ENCODE measurements at regions not wholly inside any gene's neighbourhood (a gene's known extent, or its start where the extent isn't known, plus 50 kb on each side); places are given as distances from the start of the nearest gene placed in this dataset.
"Not testable (repeated sequence)": the region's sequence is repeated elsewhere in the genome, so short reads cannot be mapped to it uniquely, and the experiment has no call there.

DNA sequence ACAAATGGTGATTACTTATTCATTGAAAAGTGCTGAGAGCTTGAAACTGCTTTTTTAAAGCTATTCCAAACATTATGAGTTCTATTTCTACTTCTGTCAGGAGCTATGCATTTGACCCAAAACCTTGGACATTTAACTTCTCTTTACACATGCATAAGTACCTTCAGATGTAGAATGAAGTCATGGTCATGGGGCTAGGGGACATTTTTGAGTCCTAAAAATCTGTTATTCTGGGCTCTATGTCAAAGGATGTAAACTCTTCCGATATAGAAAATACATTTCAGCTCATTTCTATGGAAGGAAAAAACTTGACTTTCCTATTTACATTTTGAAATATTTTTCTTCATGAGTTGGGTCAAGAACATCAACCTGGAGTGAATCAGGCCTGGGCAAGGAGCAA is 179.5 kb upstream of the CXCL12 start:
- no peak for DNase-seq (ENCODE audit: low read depth in 1 of 2, low spot score in 1 of 2)

DNA sequence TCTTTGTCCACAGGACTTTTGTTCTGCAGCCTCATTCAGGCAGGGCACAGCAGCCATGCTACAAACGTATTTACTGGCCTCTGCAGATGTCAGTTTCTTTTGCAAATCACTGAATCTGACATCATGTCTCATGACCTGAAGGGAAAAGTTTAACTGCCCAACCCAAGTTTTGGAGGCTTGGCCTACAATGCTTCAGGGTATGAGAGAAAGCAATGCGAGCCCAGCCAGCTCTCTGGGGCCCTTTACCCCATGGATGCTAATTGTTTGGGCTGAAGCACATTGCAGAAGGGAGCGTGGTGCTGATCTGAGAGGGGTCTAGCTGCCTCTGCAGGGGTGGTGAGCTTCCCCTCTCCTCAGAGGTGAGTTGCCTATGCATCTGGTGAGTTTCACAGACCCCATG is 179.9 kb upstream of the CXCL12 start:
- DNase-seq (ENCODE audit: low read depth in 1 of 2, low spot score in 1 of 2), result no peak

DNA sequence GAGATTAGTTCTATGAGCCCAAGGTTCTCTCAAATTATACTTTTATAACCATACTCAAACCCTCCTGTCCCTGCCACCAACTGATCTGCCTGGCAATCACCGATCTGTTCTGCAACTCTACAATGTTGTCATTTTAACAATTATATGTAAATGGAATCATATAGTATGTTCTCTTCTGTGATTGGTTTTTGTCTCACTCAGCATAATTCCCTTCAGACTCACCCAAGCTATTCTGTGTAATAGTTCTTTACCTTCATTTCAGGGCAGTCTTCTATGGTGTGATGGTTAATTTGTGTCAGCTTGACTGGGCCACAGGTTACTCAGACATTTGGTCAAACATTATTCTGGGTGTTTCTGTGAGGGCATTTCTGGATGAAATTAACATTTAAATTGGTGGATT is 181.9 kb upstream of the CXCL12 start:
- no peak for DNase-seq (ENCODE audit: low read depth in 1 of 2, low spot score in 1 of 2)

DNA sequence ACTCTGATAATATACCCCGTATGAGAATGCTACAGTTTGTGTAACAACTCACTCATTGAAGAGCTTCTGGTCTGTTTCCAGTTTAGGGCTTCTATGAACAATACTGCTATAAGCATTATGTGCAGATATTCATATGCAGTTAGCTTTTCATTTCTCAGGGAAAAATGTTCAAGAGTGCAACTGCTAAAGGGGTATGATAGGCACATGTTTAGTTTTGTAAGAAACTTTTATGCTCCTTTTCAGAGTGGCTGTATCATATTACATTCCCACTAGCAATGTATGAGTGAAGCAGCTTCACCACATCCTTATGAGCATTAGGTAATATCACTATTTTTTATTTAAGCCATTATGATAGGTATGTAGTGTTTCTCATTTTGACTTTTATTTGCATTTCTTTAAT is 182.6 kb upstream of the CXCL12 start:
- DNase-seq (ENCODE audit: low read depth in 1 of 2, low spot score in 1 of 2), result no peak

DNA sequence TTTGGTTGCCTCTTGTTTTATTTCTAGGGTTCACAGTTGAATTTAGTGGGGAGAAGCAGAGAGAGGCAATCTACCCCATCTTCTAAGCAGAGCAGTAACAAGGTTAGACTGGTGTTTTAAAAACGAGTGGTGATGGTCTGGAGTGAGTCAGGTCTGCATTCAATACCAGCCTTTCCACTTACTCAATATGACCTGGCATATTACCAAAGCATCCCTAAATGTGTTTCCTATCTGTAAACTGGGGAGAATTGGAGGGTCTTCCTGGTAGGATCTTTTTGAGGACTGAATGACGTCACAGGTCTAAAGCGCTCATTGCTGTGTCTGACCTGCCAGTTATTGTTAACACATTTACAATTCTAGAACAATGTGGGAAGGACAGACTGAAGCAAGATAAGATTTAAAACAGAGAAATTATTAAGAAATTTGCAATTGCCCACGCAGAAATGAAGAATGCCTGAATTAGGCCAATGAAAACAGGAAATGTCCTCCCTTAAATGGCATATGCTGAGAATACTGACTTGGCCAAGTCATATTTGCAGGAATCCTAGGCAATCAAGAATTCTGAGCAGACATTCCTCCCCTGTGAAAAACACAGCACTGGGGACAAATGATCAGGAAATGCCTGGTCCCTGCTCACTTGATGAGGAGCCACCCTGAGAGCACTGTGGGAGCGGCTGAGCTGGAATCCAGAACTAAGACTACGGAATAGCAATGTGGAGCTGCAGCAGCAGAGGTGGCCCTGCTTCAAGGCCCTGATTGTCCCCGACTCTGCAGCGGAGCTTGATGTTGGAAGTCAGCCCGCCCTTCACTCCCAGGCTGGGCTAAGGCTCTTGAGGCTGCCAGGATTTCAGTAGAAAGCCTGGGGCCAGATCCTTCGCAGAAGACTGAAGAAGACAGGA is 184.5 kb upstream of the CXCL12 start:
- no peak for DNase-seq (ENCODE audit: low read depth in 1 of 2, low spot score in 1 of 2)

DNA sequence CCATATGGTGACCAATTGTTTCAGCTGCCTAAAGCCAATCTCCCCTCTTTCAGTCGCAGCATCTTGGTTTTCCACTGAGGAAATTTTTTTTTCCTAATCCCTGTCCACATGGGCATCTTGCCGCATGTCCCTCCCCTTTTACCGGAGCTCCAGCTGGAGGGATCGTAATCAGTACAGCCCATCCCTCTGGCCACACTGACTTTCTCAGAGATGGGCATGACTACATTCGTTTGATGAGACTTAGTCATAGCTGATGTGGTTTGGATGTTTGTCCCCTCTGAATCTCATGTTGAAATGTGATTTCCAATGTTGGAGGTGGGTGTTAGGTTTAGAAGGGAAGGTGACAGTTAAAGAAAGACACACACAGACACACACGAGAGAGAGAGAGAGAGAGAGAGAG is 186.8 kb upstream of the CXCL12 start:
- DNase-seq (ENCODE audit: low read depth in 1 of 2, low spot score in 1 of 2), result no peak

DNA sequence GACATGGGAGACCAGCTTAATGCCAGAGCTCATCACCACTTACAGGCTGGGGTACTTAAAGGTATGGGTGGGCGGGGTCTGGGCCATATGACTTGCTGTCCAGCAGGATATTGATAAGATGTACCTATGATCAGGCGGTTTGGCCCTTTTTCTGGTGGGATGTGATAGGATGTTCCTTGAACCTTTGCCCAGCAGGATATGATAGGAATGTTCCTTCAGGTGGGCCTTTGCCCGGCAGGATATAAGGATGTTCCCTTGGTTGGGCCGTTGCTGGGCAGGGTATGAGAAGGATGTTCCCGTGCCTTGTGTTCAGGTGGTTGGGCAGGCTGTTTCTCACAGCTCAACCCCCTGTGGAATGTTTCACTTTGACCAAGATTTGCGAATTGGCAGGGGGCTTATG is 187.2 kb upstream of the CXCL12 start:
- DNase-seq (ENCODE audit: low read depth in 1 of 2, low spot score in 1 of 2), result no peak

DNA sequence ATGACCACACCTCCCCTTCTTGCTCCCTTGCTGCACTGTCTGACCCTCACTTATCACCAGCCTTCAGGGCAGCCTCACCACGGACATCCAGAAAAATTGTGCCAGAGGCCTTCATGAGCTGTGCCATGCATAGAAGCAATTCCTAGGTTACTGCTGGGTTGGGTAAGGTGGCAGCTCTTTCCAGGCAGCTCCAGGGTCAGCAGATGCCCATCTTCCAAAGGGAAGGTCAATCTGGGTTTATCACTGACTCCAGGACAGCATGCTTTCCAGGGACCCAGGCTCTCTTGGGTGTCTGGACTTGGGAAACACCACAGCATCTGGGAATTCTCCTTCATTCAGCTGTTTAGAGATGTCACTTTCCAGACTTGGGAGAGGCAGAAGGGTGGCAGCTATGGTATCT is 188.9 kb upstream of the CXCL12 start:
- DNase-seq (ENCODE audit: low read depth in 1 of 2, low spot score in 1 of 2), result no peak

DNA sequence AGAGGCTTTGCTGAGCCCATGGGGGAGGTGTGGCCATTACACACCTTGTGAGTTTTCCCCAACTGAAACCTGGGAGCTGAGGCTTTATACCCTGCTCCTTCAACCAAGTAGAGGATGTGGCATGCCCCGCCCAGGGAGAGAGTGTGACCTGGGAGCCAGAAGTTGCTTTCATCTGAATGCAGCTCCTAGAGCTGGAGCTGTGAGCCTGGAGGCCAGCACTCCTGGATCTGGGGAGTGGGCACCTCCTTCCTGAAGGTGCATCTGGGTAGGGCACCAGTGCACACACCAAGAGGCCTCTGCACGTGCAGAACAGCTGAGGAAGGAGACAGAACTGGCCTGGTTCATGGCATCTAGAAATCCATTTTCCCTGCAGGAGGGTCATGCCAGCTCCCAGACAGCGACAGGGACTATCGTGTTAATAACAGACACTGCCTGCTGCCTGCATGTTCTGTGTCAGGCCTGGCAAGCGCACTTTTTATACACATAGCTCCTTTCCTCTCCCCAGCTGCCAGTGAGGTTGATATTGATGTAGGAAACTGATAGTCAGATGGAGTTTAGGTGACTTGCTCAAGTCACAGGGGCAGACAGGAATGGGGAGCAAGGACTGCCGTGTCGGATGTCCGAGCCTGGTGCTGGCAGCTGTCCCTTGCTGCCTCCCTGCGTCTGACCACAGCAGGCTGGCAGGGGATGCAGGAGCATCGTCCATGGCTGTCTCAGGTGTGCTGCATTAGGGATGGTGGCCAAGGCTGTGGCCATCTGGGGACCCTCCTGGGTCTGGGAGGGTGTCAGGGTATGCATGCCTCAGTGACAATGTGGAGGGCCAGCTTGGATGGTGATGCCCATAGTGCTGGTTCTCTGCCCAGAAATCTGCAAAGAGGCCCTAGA is 189.9 kb upstream of the CXCL12 start:
- DNase-seq (ENCODE audit: low read depth in 1 of 2, low spot score in 1 of 2), result no peak

DNA sequence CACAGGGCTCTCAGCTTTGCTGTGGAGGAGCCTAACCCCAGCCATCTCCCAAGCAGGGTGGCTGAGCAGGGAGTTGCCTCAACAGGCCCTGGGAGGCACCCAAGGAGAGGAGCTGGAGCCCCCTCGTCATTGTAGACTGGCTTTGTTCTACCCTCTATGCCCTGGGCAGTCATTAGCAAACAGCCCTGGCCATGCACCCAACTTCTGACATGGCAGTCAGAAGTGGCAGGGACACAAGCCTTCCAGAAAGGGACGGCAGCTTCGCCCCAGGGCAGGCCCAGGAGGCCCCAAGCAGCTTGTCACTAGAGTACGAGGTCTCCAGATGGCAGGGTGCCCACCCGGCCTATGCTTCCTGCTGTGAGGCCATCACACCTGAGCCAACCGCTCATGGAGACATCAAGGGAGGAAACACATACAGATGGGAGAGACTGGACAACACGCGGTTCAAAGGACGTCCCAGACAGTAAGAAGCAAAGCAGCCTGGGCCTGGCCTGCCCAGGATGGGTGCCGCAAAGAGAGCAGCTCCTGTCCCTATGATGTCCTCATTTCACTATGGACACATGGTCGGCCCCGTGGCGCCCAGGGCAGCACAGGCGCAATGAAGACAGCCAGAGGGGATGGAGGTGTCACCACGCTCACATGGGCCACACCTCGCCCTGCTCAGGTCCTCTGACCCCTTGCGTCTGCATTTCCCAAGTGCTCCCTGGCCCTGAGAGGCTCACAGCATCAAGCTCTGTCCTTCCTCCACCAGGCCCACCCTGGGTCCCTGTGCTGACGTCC is 190.9 kb upstream of the CXCL12 start:
- DNase-seq (ENCODE audit: low read depth in 1 of 2, low spot score in 1 of 2), result no peak

DNA sequence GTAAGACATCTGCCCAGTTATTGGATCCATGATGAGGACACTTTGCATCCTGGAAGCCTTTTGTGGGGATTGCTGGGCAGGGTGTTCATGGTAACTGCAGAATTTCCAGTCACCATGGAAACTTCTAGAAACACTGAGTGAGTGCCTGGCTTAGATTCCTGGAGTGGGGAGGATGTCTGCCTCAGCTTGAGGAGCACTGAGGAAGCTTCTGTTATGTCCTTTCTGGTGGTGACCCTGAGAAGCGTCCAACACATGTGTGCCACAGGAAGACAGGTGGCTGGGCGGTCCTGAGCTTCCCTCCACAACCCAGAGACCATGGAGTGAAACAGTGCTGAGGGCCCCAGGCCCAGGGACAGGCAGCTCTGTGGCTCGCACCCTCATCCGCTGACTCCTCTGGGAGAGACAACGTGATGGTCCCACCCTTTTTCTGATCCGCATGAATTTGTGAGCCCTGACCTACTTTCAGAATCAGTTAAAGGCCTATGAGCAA is 191.8 kb upstream of the CXCL12 start:
- no peak for DNase-seq (ENCODE audit: low read depth in 1 of 2, low spot score in 1 of 2)

DNA sequence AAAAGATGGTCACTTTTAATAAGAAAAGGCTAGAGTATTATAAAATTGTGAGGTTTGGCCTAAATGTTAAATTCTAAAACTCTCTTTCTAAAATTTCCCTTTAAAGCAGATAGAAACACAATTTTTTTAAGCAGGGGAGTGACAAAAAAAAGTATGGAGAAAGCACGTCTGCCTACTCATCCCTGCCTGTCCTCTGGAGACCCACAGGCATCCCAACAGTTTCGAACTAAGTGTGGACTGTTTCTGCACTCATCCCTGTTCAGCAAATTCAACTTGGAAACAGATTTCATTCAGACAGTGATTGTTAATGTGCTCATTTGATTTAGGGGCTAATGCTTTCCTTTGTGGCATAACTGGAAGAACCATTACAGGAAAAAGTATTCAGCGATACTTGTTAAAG is 192.6 kb upstream of the CXCL12 start:
- no peak for DNase-seq (ENCODE audit: low read depth in 1 of 2, low spot score in 1 of 2)

DNA sequence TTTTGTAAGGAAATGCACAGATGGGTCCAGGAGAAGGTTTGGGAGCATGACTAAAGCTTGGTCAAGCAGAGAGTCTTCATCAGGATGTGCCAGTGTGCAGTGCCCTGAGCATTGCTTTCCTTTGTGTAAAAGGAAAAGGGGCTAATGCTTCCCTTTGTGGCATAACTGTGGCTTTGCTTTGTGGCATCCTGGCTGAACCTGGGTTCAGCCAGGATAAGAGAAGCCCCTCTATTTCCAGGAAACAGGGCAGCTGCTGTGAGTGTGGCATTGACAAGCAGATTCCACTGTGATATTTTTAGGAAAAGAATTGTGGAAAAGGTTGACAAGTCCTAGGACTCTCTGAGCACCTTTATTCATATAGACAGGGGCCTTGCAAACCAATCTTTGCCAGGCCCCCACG is 193.4 kb upstream of the CXCL12 start:
- no peak for DNase-seq (ENCODE audit: low read depth in 1 of 2, low spot score in 1 of 2)

DNA sequence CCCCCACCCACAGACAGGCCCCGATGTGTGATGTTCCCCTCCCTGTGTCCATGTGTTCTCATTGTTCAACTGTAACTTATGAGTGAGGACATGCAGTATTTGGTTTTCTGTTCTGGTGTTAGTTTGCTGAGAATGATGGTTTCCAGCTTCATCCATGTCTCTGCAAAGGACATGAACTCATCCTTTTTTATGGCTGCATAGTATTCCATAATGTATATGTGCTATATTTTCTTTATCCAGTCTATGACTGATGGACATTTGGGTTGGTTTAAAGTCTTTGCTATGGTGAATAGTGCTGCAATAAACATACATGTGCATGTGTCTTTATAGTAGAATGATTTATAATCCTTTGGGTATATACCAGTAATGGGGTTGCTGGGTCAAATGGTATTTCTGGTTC is 194.1 kb upstream of the CXCL12 start:
- not testable (repeated sequence) for DNase-seq (ENCODE audit: low read depth in 1 of 2, low spot score in 1 of 2)

DNA sequence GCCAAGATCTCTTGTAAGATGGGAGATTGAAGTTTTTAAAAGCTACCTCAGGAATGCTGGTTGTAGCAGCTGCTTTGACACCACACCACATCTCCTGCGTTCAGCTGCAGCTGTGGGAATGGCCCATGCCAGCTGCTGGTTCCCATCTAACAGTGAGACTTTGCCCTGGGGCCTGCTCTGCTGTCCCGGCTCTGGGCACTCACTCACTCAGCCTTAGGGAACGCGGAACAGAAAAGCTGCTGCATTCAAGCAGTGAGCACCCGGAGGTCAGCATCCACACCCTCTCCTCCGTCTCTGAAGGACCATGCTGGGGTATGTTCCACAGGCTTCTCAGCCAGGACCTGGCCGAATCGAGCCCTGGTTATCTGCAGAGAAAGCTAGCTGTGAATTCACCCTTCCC is 197.1 kb upstream of the CXCL12 start:
- DNase-seq (ENCODE audit: low read depth in 1 of 2, low spot score in 1 of 2), result no peak

DNA sequence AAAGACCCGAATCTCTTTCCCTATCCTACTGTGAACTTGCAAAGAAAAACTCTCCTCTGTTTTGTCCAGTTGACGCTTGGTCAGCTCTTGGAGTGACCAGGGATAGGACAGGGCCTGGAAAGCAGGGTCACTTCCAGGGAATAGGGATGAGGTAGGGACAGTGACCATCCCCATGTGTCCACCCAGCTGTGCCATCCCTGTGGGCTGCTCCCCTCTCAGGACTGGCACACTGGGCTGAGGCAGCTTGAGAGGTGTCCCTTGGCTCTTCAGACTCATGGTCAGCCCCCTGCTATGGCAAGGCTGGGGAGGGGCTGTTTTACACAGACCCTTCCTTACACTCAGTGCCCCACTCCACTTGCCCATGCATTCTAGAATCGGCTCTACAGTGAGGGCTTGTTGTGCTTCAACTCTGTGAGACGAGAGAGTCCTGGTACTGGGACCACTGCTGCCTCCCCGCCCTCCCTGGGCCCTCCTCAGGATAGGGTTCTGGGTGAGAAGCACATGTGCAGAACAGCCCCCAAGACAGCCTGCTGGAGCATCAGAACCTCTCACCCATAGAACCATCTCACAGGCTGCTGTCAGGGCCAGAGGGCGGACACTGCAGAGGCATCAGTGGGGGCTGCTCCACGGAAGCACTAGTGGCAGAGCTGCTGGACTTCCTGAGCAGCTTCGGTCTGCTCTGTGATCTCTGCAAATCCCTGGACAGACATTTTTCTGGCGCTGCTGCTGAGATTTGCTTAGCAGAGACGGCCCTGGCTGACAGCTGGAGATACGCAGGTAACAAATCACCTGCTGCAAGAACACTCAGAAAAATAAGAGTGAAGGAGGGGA is 202.8 kb upstream of the CXCL12 start:
- DNase-seq (ENCODE audit: low read depth in 1 of 2, low spot score in 1 of 2), result no peak

DNA sequence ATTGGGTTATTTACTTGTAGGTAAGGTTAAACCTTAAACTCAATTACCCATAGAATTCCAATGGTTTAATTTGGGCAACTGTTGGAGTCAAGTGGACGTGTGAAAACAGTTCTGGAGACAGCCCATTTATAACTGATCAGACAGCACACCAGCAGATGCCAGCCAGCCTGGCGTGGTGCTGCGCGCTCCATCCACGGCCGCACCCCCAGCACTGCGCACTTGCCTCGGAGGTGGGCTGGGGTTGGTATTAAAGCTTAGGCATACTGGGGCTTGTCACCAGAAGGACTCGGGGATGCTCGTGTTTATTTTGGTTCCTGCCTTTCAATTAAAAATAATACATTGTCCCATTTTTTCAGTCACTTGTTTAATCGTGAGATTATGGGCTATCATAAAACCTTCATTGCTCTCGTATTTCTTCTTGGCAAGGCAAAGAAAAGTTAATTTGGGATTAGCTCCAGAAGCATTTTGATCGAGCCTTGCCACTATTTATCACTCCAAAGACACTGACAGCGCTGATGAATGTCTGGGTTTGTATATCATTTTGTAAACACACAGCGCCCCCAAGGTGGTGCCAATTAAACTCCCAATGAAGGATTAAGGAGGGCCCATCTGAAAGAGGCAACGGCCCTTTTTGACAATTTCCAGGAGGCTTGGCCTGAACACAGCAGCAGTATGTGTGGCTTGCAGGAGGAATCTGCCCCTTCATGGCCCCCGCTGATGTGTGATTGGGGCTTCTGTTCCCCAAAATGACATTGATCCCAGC is 204.5 kb upstream of the CXCL12 start:
- DNase-seq (ENCODE audit: low read depth in 1 of 2, low spot score in 1 of 2), result no peak

DNA sequence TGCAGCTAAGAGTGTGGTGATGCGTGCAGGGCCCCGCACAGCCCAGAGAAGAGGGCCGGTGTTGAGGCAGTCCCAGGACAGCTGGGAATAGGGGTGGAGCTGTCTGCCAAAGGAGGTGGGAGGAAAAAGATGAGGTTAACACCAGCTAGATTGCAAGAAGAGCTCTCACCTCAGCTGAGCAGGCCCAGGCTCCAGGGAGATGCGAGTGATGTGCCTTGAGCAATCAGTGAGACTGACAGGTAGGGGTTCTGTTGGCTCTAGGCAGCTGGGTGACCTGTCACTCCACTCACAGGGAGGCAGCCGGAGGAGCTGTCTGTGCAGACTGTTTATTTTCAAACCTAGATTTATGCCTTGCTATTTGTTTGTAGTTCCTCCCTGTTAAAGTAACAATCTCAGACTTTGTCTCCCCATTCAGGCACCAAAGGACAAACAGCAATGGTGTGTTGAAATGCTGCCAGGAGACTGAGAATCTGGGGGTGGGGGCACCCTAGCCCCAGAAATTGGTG is 205.1 kb upstream of the CXCL12 start:
- DNase-seq (ENCODE audit: low read depth in 1 of 2, low spot score in 1 of 2), result no peak

DNA sequence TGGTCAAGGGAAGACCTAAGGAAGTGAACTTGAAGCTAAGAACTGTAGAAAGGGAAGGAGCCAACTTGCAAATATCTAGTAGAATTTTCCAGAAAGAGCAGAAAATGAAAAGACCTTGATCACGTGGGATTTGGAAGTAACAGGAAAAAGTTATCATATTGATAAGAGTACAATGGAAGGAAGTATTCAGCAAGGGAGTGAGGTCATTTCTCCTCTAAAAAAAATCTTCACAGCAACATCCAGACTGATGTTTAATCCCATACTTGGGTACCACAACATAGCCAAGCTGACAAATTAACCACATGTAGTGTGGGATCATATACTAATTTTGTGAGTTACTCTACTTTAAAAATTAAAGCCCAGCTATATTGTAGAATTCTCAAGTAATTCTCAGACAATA is 207.0 kb upstream of the CXCL12 start:
- no peak for DNase-seq (ENCODE audit: low read depth in 1 of 2, low spot score in 1 of 2)

DNA sequence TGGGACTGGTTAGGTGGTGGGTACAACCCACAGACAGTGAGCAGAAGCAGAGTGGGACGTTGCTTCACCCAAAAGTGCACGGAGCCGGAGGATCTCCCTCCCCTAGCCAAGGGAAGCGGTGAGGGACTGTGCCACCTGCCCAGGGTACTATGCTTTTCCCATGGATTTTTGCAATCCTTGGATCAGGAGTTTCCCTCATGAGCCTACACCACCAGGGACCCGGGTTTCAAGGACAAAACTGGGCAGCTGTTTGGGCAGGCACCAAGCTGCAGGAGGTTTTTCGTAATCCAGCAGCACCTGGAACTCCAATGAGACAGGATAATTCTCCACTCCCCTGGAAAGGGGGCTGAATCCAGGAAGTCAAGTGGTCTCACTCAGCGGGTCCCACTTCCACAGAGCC is 209.1 kb upstream of the CXCL12 start:
- no peak for DNase-seq (ENCODE audit: low read depth in 1 of 2, low spot score in 1 of 2)
